ENCODE measurements at regions not wholly inside any gene's neighbourhood (a gene's known extent, or its start where the extent isn't known, plus 50 kb on each side); places are given as distances from the start of the nearest gene placed in this dataset.

- TF ChIP-seq EP300 (IDR thresholded peaks at IDR 0.05) (no peak), CTCF (IDR thresholded peaks at IDR 0.05) (no peak), POLR2AphosphoS5 (IDR thresholded peaks at IDR 0.05) (no peak), POLR2A (IDR thresholded peaks at IDR 0.05) (no peak)
Measured at GRCh38 chr5:15260356-15261268, 239.4 kb upstream of the FBXL7 start.
